ENCODE measurements at regions not wholly inside any gene's neighbourhood (a gene's known extent, or its start where the extent isn't known, plus 50 kb on each side); places are given as distances from the start of the nearest gene placed in this dataset.

DNA sequence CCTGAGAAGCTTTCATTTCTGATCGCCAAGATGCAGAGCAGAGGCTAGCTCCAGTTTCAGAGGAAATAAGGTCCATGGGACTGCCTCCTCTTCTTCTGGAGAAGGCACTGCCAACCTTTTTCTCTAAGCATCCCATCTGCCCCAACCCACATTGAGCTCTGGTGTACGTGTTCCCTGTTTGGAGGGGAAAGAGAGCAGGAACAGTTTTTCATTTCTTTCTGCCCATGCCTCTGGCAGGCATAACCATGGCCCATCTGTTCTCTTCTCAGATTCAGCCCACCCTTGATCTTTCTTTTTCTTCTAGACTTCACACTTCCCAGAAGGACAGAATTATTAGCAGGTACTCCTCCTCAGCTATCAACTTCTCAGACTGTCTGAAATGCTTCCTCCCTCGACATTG, 1110.3 kb upstream of the KLHL29 start:
- no peaks in the 10 kb centered on the region for H3K36me3 Mint-ChIP-seq (ENCODE audit: low read depth)
- ATAC-seq (no peak), DNase-seq (no peak)
- H3K4me3 Mint-ChIP-seq: no peak overlapping the region
- H3K9me3 ChIP-seq (ENCODE audit: control insufficient read depth, low read length, poor library complexity, severe bottlenecking): no peaks in the 10 kb centered on the region
- H3K4me1 Mint-ChIP-seq: no peaks in the 10 kb centered on the region
- no peak overlapping the region for H3K27ac Mint-ChIP-seq
- no peaks in the 10 kb centered on the region for H3K27me3 Mint-ChIP-seq

GRCh38 chr2:22276696-22277095, 1108.3 kb upstream of the KLHL29 start:
- H3K27ac Mint-ChIP-seq: no peak overlapping the region
- no peaks in the 10 kb centered on the region for H3K9me3 ChIP-seq (ENCODE audit: control insufficient read depth, low read length, poor library complexity, severe bottlenecking)
- no peak for DNase-seq
- H3K4me1 Mint-ChIP-seq: no peaks in the 10 kb centered on the region
- no peak for ATAC-seq
- no peak overlapping the region for H3K4me3 Mint-ChIP-seq
- H3K36me3 Mint-ChIP-seq (ENCODE audit: low read depth): no peaks in the 10 kb centered on the region
- no peaks in the 10 kb centered on the region for H3K27me3 Mint-ChIP-seq

DNA sequence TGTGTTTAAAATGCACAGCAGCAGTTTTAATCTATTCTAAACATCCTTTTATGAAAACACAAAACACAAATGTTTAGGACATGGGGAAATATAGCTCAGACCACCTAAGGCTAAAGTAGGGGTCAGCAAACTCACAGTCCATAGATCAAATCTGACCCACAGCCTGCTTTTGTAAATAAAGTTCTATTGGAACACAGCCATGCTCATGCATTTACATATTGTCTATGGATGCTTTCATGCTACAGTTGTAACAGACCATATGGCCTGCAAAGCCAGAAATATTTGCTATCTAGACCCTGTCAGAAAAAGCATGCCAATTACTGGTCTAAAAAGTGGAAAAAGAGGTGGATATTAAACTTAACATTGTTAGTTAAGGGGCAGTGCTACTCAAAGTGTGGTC, 1105.4 kb upstream of the KLHL29 start:
- Mint-ChIP-seq H3K27ac (no peak overlapping the region), H3K36me3 (ENCODE audit: low read depth) (no peaks in the 10 kb centered on the region), H3K4me1 (no peaks in the 10 kb centered on the region), H3K27me3 (no peaks in the 10 kb centered on the region), H3K4me3 (no peak overlapping the region)
- DNase-seq (no peak), ATAC-seq (no peak)
- H3K9me3 ChIP-seq (ENCODE audit: control insufficient read depth, low read length, poor library complexity, severe bottlenecking): no peaks in the 10 kb centered on the region

DNA sequence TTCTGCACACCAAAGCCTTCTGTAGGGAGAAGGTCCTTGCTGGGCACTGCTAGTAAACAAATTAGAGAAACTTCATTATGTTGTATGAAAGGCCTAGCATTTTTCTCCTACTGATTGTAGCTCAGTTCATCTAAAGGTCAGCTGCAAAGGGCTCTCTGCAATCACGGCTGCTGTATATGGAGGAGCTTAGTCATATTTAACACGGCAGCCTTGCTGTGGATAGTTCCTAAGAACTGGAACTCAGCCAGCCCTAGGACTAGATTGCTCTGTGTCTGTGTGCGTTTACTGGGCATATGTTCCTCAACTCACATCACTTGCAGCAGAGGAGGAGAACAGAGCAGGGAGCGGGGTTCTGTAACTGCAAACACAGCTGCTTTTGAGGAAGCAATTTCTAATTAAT, 1103.9 kb upstream of the KLHL29 start:
- Mint-ChIP-seq H3K4me3 (no peak overlapping the region), H3K27me3 (no peaks in the 10 kb centered on the region), H3K36me3 (ENCODE audit: low read depth) (no peaks in the 10 kb centered on the region), H3K27ac (no peak overlapping the region), H3K4me1 (no peaks in the 10 kb centered on the region)
- ATAC-seq (no peak), DNase-seq (no peak)
- no peaks in the 10 kb centered on the region for H3K9me3 ChIP-seq (ENCODE audit: control insufficient read depth, low read length, poor library complexity, severe bottlenecking)

- DNase-seq: no peak
- no peaks in the 10 kb centered on the region for H3K9me3 ChIP-seq (ENCODE audit: control insufficient read depth, low read length, poor library complexity, severe bottlenecking)
- H3K36me3 Mint-ChIP-seq (ENCODE audit: low read depth): no peaks in the 10 kb centered on the region
- H3K4me1 Mint-ChIP-seq: no peaks in the 10 kb centered on the region
- ATAC-seq: no peak
- H3K27me3 Mint-ChIP-seq: no peaks in the 10 kb centered on the region
- no peak overlapping the region for H3K4me3 Mint-ChIP-seq
- no peak overlapping the region for H3K27ac Mint-ChIP-seq
These were observed 1102.8 kb upstream of the KLHL29 start for GRCh38 chr2:22282220-22282619.

DNA sequence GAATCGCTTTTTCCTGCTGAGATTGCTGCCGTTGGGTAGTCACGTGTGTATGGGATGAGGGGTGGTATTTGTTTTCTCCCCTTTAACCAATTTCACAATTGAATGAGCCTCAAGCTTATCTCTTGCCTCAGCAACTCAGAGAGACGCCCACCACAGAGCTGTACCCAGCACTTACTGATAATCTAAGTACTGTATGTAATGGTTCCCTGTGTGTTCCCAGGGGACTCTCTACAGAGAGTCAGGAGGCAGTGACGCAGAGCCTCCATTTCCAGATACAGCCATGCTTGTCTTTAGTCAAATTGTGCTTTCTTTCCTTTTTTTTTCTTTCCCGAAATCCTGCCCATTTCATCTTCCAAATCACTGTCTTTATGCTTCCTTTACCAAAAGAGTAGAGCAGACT, 1102.1 kb upstream of the KLHL29 start:
- H3K27me3 Mint-ChIP-seq: no peaks in the 10 kb centered on the region
- ATAC-seq (no peak), DNase-seq (no peak)
- H3K4me3 Mint-ChIP-seq: no peak overlapping the region
- no peaks in the 10 kb centered on the region for H3K4me1 Mint-ChIP-seq
- no peak overlapping the region for H3K27ac Mint-ChIP-seq
- no peaks in the 10 kb centered on the region for H3K9me3 ChIP-seq (ENCODE audit: control insufficient read depth, low read length, poor library complexity, severe bottlenecking)
- H3K36me3 Mint-ChIP-seq (ENCODE audit: low read depth): no peaks in the 10 kb centered on the region

GRCh38 chr2:22283436-22283835, 1101.5 kb upstream of the KLHL29 start:
- H3K36me3 Mint-ChIP-seq (ENCODE audit: low read depth): no peaks in the 10 kb centered on the region
- no peaks in the 10 kb centered on the region for H3K4me1 Mint-ChIP-seq
- no peak overlapping the region for H3K27ac Mint-ChIP-seq
- no peaks in the 10 kb centered on the region for H3K9me3 ChIP-seq (ENCODE audit: control insufficient read depth, low read length, poor library complexity, severe bottlenecking)
- ATAC-seq (no peak), DNase-seq (no peak)
- H3K4me3 Mint-ChIP-seq: no peak overlapping the region
- H3K27me3 Mint-ChIP-seq: no peaks in the 10 kb centered on the region

GRCh38 chr2:22290302-22290701, 1094.7 kb upstream of the KLHL29 start:
- Mint-ChIP-seq H3K27ac (no peak overlapping the region), H3K4me1 (no peaks in the 10 kb centered on the region), H3K27me3 (no peaks in the 10 kb centered on the region), H3K4me3 (no peak overlapping the region), H3K36me3 (ENCODE audit: low read depth) (no peaks in the 10 kb centered on the region)
- DNase-seq: no peak
- no peak for ATAC-seq
- no peaks in the 10 kb centered on the region for H3K9me3 ChIP-seq (ENCODE audit: control insufficient read depth, low read length, poor library complexity, severe bottlenecking)

- Mint-ChIP-seq H3K27ac (no peak overlapping the region), H3K36me3 (ENCODE audit: low read depth) (no peaks in the 10 kb centered on the region), H3K4me1 (no peaks in the 10 kb centered on the region), H3K27me3 (no peaks in the 10 kb centered on the region), H3K4me3 (no peak overlapping the region)
- no peaks in the 10 kb centered on the region for H3K9me3 ChIP-seq (ENCODE audit: control insufficient read depth, low read length, poor library complexity, severe bottlenecking)
- DNase-seq (no peak), ATAC-seq (no peak)
These were observed 1094.0 kb upstream of the KLHL29 start for GRCh38 chr2:22290909-22291473.

DNA sequence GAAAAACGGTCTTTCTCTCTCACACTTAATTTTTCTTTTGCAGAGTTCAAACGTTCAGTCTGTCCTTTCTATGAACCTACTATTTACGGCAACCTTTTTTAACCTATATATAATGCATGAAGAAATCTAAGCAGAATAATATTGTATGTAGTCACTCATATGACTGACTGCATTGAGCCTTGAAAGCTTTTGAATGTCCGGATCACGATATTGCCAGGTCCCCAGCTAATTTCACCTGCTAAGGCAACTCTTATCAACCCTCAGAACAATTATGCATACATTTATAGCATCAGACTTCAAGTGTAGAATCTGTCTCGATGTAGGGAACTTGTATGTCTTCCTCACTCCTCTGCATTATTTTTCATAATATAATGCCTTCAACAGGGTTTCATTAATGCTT, 1083.8 kb upstream of the KLHL29 start:
- H3K9me3 ChIP-seq (ENCODE audit: control insufficient read depth, low read length, poor library complexity, severe bottlenecking): no peaks in the 10 kb centered on the region
- H3K4me1 Mint-ChIP-seq: no peaks in the 10 kb centered on the region
- no peaks in the 10 kb centered on the region for H3K27me3 Mint-ChIP-seq
- no peak overlapping the region for H3K27ac Mint-ChIP-seq
- H3K4me3 Mint-ChIP-seq: no peak overlapping the region
- no peak for ATAC-seq
- no peaks in the 10 kb centered on the region for H3K36me3 Mint-ChIP-seq (ENCODE audit: low read depth)
- no peak for DNase-seq

GRCh38 chr2:22326250-22326649, 1058.7 kb upstream of the KLHL29 start:
- no peak for ATAC-seq
- H3K9me3 ChIP-seq (ENCODE audit: control insufficient read depth, low read length, poor library complexity, severe bottlenecking): no peaks in the 10 kb centered on the region
- Mint-ChIP-seq H3K36me3 (ENCODE audit: low read depth) (no peaks in the 10 kb centered on the region), H3K4me1 (no peaks in the 10 kb centered on the region), H3K27ac (no peak overlapping the region), H3K27me3 (no peaks in the 10 kb centered on the region), H3K4me3 (no peak overlapping the region)
- no peak for DNase-seq

DNA sequence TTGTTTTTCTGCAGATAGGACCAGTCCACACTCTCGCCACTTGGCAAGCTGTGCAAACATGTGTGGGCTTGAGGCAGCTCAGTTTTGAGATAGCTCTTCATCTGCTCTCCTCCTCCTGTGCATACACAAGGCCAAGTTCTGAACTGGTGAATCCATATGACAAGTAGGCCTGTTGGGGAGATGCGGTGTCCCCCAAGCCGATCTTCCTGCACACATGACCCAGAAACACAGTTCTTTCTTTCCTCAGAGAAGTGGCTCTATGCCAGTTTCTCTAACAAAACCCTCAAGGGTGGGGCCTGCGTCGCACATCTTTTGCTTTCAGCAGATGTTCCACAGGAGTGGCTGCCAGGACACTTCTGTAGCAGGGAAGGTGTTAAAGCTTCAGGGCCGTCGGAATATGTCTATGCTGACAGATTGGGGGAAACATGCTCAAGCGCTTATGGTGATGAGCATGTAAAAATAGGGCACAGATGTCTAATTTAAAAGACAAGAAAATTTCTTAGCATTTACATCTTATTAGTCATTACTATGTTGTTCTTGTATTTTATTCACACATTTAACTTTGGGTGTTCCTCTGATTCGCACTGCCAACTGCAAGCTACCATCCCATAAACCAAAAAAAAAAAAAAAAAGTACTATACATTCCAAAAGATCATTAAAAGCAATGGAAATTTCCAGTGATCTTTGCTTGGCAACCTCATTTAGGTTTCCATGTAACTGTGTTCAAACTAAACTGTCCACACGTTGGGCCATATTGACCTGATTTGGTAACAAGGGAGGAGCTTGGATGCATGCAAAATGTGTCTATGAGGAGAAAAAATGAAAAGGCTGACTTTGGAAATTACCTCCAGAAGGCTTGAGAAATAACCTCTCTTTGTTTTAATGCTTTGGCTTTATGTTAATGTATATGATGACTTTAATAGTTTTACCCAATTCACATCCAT, 1055.5 kb upstream of the KLHL29 start:
- DNase-seq (no peak), ATAC-seq (no peak)
- H3K4me1 Mint-ChIP-seq: no peaks in the 10 kb centered on the region
- no peaks in the 10 kb centered on the region for H3K27me3 Mint-ChIP-seq
- H3K36me3 Mint-ChIP-seq (ENCODE audit: low read depth): no peaks in the 10 kb centered on the region
- no peaks in the 10 kb centered on the region for H3K9me3 ChIP-seq (ENCODE audit: control insufficient read depth, low read length, poor library complexity, severe bottlenecking)
- H3K4me3 Mint-ChIP-seq: no peak overlapping the region
- H3K27ac Mint-ChIP-seq: no peak overlapping the region

DNA sequence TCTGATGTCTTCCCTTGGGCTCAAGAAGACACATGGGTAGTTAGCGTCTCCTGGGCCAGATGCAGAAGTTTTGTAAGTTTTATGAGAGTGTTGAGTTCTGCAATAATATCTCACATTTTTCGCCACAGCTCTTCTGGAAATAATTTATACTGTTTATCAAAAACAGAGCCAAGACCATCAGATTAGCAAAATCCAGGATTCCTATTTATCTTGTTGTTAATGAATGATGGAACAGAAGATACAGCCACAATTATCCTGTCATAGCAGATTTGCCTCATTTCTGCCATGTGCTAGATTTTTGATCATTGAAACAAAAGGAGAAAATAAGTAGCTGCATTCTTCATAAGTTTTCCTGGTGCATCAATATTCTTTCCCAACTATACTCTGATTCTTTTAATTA, 1048.6 kb upstream of the KLHL29 start:
- H3K9me3 ChIP-seq (ENCODE audit: control insufficient read depth, low read length, poor library complexity, severe bottlenecking): no peaks in the 10 kb centered on the region
- Mint-ChIP-seq H3K27me3 (no peaks in the 10 kb centered on the region), H3K27ac (no peak overlapping the region), H3K36me3 (ENCODE audit: low read depth) (no peaks in the 10 kb centered on the region), H3K4me1 (no peaks in the 10 kb centered on the region), H3K4me3 (no peak overlapping the region)
- no peak for DNase-seq
- no peak for ATAC-seq

DNA sequence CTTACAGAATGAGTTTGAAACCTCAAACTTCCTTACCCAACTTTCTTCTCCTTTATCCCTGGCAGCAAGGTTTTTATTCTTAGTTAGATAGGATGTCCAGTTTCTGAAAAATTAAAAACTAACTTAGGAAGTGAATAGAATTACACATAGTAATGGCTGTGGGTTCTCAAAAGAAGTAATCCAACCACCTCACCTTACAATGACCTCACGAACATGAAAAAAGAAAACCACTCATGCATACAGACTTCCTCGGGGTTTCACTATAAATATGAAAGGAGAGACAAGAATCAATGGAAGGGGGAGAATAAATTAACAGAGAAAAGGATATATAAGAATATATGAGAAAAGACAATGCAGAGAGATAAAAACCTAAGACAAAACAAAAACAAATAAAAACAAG, 1044.3 kb upstream of the KLHL29 start:
- no peak overlapping the region for H3K27ac Mint-ChIP-seq
- ATAC-seq: no peak
- DNase-seq: no peak

More for the DNA sequence above, 1044.3 kb upstream of the KLHL29 start:
- no peak overlapping the region for H3K4me3 Mint-ChIP-seq
- no peaks in the 10 kb centered on the region for H3K4me1 Mint-ChIP-seq
- no peaks in the 10 kb centered on the region for H3K9me3 ChIP-seq (ENCODE audit: control insufficient read depth, low read length, poor library complexity, severe bottlenecking)
- no peaks in the 10 kb centered on the region for H3K27me3 Mint-ChIP-seq
- H3K36me3 Mint-ChIP-seq (ENCODE audit: low read depth): no peaks in the 10 kb centered on the region
